DND-41 (cell line): ENCODE measurements at regions not wholly inside any gene's neighbourhood (a gene's known extent, or its start where the extent isn't known, plus 50 kb on each side); places are given as distances from the start of the nearest gene placed in this dataset.

Source experiments
- CTCF ChIP-seq: IDR thresholded peaks from 2 replicates; pipeline ENCODE4 v1.5.1; 2012; ENCODE audit warnings: borderline replicate concordance, low read length, moderate library complexity, mild to moderate bottlenecking; ENCODE audit not compliant: poor library complexity, severe bottlenecking; ENCODE audit errors: extremely low read depth
- EZH2 ChIP-seq: IDR thresholded peaks from 3 replicates; pipeline ENCODE4 v1.6.1; 2012; ENCODE audit warnings: borderline replicate concordance, low read depth, mild to moderate bottlenecking, moderate library complexity, low read length, inconsistent platforms; ENCODE audit not compliant: severe bottlenecking

GRCh38 chr9:86730163-86730928, 217.0 kb downstream of the GAS1 start:
- no peak for TF ChIP-seq CTCF
- TF ChIP-seq EZH2, result no peak
